Common myeloid progenitor, CD34-positive (primary cell): ENCODE measurements at regions not wholly inside any gene's neighbourhood (a gene's known extent, or its start where the extent isn't known, plus 50 kb on each side); places are given as distances from the start of the nearest gene placed in this dataset.

ENCODE experiments used
- CTCF ChIA-PET: fragments of 350-600 bp; sonication (Branson Sonifier 250); formaldehyde crosslinking; loops from one replicate; lab custom pipeline; 2021; ENCODE audit warnings: antibody characterized with exemption; lab: Charles Lee
- POLR2A ChIA-PET: fragments of 350-600 bp; sonication (Branson Sonifier 250); formaldehyde crosslinking; loops from one replicate; lab custom pipeline; 2021; ENCODE audit warnings: antibody characterized with exemption; lab: Charles Lee
- DNase-seq, 3 donors: peaks; one replicate each; pipeline versions ENCODE4 v3.0.0 to v3.0.0-alpha.2; 2013
- H3K27ac ChIP-seq, 2 experiments: 1 replicate in 1 of 2; 2 replicates in 1 of 2; pipeline ENCODE4 v1.7.0; 2013; ENCODE audit warnings: inconsistent platforms in 2 of 2, low read length in 2 of 2, mild to moderate bottlenecking in 2 of 2, low read depth in 1 of 2, moderate library complexity in 1 of 2; ENCODE audit not compliant: severe bottlenecking in 2 of 2, insufficient read depth in 1 of 2, poor library complexity in 1 of 2
- H3K27me3 ChIP-seq, 5 experiments: replicated peaks in 2 of 5; 1 replicate in 3 of 5; 2 replicates in 2 of 5; pipeline versions ENCODE4 v1.6.1 to v1.7.0; 2013; ENCODE audit warnings: low read length in 4 of 5, mild to moderate bottlenecking in 2 of 5, moderate library complexity in 2 of 5, inconsistent platforms in 1 of 5; ENCODE audit not compliant: insufficient read depth in 5 of 5, control insufficient read depth in 4 of 5
- H3K36me3 ChIP-seq, 4 experiments: 1 replicate in 2 of 4; 2 replicates in 2 of 4; pipeline versions ENCODE4 v1.6.1 to v1.7.0; 2013; ENCODE audit warnings: low read length in 3 of 4, control low read depth in 1 of 4, mild to moderate bottlenecking in 1 of 4; ENCODE audit not compliant: control insufficient read depth in 4 of 4, insufficient read depth in 4 of 4
- H3K4me1 ChIP-seq, 4 experiments: 1 replicate in 3 of 4; 2 replicates in 1 of 4; pipeline versions ENCODE4 v1.6.1 to v1.7.1; 2013; ENCODE audit warnings: low read length in 3 of 4, mild to moderate bottlenecking in 3 of 4, control low read depth in 1 of 4, inconsistent platforms in 1 of 4, moderate library complexity in 1 of 4; ENCODE audit not compliant: control insufficient read depth in 4 of 4, insufficient read depth in 4 of 4; ENCODE audit errors: control extremely low read depth in 1 of 4
- H3K4me3 ChIP-seq, 7 experiments: 1 replicate in 4 of 7; 2 replicates in 3 of 7; pipeline versions ENCODE4 v1.5.1 to v1.7.0; 2013; ENCODE audit warnings: mild to moderate bottlenecking in 7 of 7, low read length in 6 of 7, moderate library complexity in 6 of 7, inconsistent platforms in 2 of 7, low read depth in 2 of 7, control low read depth in 1 of 7; ENCODE audit not compliant: insufficient read depth in 4 of 7, control insufficient read depth in 1 of 7; ENCODE audit errors: extremely low read depth in 1 of 7
- H3K9me3 ChIP-seq, 5 experiments: 1 replicate in 4 of 5; 2 replicates in 1 of 5; pipeline versions ENCODE4 v1.6.1 to v1.7.1; 2013; ENCODE audit warnings: low read length in 4 of 5, mild to moderate bottlenecking in 2 of 5, inconsistent platforms in 1 of 5, low read depth in 1 of 5, moderate library complexity in 1 of 5; ENCODE audit not compliant: control insufficient read depth in 4 of 5, insufficient read depth in 2 of 5; ENCODE audit errors: control extremely low read depth in 1 of 5
- WGBS: methylation state at CpG from one replicate; pipeline ENCODE4 v1.1.5; 2013; ENCODE audit not compliant: insufficient coverage; 5-methylcytosine and 5-hydroxymethylcytosine counted together

DNA sequence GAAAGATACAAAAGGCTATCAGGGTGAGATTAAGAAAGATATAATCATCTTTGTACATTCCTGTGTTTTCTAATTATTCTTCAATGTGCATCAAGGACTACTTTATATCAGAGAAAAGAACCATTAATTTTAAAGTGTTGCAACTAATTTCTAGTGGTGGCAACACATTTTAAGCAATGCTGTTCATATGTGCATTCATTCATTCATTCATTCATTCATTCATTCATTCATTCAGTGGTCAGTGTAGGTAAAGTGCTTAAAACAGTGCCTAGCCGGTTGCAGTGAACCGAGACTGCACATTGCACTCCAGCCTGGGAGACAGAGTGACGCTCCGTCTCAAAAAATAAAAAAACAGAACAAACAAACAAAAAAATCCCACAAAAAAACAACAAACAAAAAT lies 155.7 kb upstream of the ZNF536 start:
- Histone ChIP-seq H3K36me3 (no peaks in the 10 kb centered on the region), H3K4me3 (no peak overlapping the region), H3K4me1 (peaks cover 0 to 7% (median 3%) of the 10 kb centered on the region in 4 experiments), H3K27me3 (peaks cover 6 to 29% (median 10%) of the 10 kb centered on the region in 5 experiments), H3K9me3 (no peaks in the 10 kb centered on the region), H3K27ac (no peak overlapping the region)
- CTCF ChIA-PET = interaction anchor here (1.2 kb wide), 1 partner anchor 181 kb away, joined by 3 read pairs; no protein-coding TSS in a partner anchor
- WGBS = no CpG with 5 or more reads among the region's 4 CpGs
- POLR2A ChIA-PET = no interaction called here
- DNase-seq = no peak

DNA sequence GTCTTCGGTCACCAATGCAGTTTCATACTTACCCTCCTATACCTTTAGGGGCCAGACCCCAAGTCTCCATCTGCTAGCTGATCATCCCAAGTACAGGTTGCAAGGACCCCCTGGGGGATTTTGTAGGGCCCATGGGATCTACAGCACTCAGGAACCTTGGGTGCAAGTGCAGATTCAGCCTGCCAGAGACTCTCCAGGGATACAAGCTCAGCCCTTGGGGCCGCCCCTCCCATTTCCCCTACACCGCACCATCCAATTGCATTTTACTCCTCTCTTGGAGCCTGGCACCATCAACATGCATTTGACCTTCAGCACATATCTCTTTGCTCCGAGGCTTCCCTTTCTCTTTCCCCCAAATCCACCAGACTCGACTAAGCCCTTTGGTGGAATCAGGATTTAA lies 154.7 kb upstream of the ZNF536 start:
- Histone ChIP-seq H3K27me3 (peaks cover 6 to 33% (median 14%) of the 10 kb centered on the region in 5 experiments), H3K36me3 (no peaks in the 10 kb centered on the region), H3K4me3 (no peak overlapping the region), H3K4me1 (peaks cover 0 to 8% (median 3%) of the 10 kb centered on the region in 4 experiments), H3K9me3 (no peaks in the 10 kb centered on the region), H3K27ac (no peak overlapping the region)
- ChIA-PET CTCF (no interaction called here), POLR2A (no interaction called here)
- DNase-seq = no peak
- WGBS = 95% methylated on average over 5 of the region's 5 CpGs

DNA sequence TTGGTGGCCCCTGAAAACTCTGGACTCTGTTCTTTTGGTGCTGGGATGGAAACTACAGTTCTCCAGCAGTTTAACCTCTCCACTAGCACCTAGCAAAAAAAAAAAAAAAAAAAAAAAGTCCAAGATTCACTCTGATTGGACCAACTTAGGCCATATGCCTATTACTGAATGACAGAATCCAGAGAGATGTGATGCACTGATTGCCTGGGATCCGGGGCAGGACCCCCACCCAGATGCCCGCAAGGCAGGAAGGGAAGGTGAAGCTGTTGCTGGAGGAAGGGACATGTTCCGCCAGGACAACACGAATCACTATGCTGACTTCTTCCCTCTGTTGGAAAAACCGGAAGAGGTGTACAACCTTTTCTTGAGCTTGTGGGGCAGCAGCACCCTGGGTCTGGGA lies 152.5 kb upstream of the ZNF536 start:
- CTCF ChIA-PET = no interaction called here
- peaks cover 6 to 51% (median 30%) of the 10 kb centered on the region in 5 experiments for H3K27me3 ChIP-seq
- POLR2A ChIA-PET = no interaction called here

DNA sequence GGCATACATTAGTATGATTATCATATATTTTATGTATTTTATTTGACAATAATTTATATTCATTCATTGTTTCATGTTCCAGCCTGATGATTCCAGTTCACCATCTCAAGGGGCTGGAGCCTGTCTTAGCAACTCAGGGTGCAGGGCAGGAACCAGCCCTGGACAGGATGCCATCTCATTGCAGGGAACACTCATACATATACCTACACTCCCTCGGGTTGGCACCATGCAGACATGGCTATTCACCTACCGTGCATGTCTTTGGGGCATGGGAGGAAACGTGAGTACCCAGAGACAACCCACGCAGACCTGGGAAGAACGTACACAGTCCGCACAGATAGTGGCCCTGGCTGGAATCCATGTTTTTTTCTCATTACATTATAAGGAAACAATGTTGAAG lies 151.0 kb upstream of the ZNF536 start:
- Histone ChIP-seq H3K9me3 (no peaks in the 10 kb centered on the region), H3K27me3 (peaks cover 7 to 65% (median 38%) of the 10 kb centered on the region in 5 experiments), H3K27ac (no peak overlapping the region), H3K4me3 (no peak overlapping the region), H3K36me3 (no peaks in the 10 kb centered on the region), H3K4me1 (peaks cover 0 to 19% (median 6%) of the 10 kb centered on the region in 4 experiments)
- no peak for DNase-seq
- ChIA-PET POLR2A (no interaction called here), CTCF (interaction anchor here (1.0 kb wide), 1 partner anchor 13 kb away, joined by 3 read pairs; no protein-coding TSS in a partner anchor)
- WGBS = 80% methylated on average over 3 of the region's 6 CpGs

More for the DNA sequence above, 152.5 kb upstream of the ZNF536 start:
- 95% methylated on average over 5 of the region's 5 CpGs for WGBS
- H3K36me3 ChIP-seq = no peaks in the 10 kb centered on the region
- H3K27ac ChIP-seq = no peak overlapping the region
- no peak overlapping the region for H3K4me3 ChIP-seq
- peaks cover 0 to 13% (median 4%) of the 10 kb centered on the region in 4 experiments for H3K4me1 ChIP-seq
- DNase-seq = no peak
- no peaks in the 10 kb centered on the region for H3K9me3 ChIP-seq

DNA sequence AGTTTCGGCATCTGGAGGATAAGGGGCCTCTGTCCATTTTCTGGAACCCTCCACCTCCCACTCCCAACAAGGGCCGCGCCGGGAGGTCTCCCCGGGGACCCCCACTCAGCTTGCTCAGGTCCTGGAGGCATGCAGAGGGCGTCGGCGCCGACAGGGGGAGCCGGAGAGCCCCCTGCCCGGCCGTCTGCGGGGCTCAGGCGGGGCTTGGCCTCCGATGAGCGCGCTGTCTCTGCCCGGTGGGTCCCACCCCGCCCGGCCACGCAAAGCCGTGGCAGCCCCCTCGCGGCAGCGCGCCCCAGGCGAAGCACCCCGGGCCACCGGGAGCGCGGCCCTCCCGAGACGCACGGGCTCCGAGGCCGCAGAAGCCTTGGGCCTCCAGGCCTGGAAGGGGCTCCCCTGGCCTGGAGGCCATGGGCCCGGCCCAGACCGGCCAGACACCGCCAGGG lies 149.7 kb upstream of the ZNF536 start:
- Histone ChIP-seq H3K4me3 (peak overlapping the region in 1 of 7 experiments; percentile 11), H3K4me1 (peaks cover 0 to 32% (median 16%) of the 10 kb centered on the region in 4 experiments), H3K36me3 (no peaks in the 10 kb centered on the region), H3K27ac (no peak overlapping the region), H3K9me3 (no peaks in the 10 kb centered on the region), H3K27me3 (peaks cover 7 to 77% (median 46%) of the 10 kb centered on the region in 5 experiments)
- POLR2A ChIA-PET = no interaction called here
- DNase-seq = peak in 2 of 3 donors; percentile 36 to 43
- 1% methylated on average over 29 of the region's 39 CpGs for WGBS
- CTCF ChIA-PET = no interaction called here

DNA sequence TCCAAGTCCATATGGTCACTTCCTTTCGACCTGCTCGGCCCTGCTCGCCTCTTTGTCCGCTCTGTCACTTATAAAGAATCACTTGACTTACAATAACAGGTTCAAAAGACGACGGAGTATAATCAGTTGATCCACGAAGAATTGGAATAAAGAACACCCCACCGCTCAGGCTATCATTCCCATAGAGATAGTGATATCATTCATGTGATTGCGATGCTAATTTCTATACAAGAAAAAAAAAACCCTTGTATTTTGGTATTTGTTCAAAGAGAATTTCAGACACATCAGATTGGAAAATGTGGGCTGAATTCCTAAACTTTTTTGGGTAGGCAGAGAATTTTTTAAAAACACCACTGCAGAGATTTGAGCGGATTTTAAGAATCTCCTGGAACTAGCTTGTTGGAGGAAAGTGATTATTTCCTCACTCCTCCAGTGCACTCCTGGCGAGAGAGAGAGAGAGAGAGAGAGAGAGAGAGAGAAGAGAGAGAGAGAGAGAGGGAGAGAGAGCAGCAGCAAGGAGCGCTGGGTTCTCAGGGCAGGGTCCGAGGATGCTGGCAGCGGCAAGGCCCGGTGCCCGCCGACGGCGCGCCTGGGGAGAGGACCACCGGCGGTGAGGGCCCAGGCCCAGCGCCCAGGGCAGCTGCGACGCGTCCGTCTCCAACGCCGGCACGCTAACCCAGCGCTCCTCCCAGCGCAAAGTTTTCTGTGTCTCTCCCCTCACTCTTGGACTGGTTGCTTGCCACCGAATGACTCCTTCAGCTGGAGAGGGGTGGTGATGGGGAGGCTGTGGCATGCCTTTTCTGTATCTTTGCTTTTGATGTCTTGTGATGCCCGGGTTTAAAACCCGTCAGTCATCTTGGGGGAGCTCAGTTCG lies 149.0 kb upstream of the ZNF536 start:
- POLR2A ChIA-PET = no interaction called here
- WGBS = 2% methylated on average over 24 of the region's 36 CpGs
- no peak overlapping the region for H3K27ac ChIP-seq

More for the DNA sequence above, 149.0 kb upstream of the ZNF536 start:
- Histone ChIP-seq H3K4me3 (no peak overlapping the region), H3K9me3 (no peaks in the 10 kb centered on the region), H3K27me3 (peaks cover 7 to 82% (median 47%) of the 10 kb centered on the region in 5 experiments), H3K36me3 (no peaks in the 10 kb centered on the region), H3K4me1 (peaks cover 0 to 37% (median 22%) of the 10 kb centered on the region in 4 experiments)
- CTCF ChIA-PET = interaction anchor here (0.9 to 1.5 kb wide), 4 partner anchors 8 to 59 kb away, joined by 3 read pairs; no protein-coding TSS in a partner anchor
- peak in 1 of 3 donors; percentile 33 for DNase-seq
